ENCODE measurements at regions not wholly inside any gene's neighbourhood (a gene's known extent, or its start where the extent isn't known, plus 50 kb on each side); places are given as distances from the start of the nearest gene placed in this dataset.
"Not testable (repeated sequence)": the region's sequence is repeated elsewhere in the genome, so short reads cannot be mapped to it uniquely, and the experiment has no call there.

DNA sequence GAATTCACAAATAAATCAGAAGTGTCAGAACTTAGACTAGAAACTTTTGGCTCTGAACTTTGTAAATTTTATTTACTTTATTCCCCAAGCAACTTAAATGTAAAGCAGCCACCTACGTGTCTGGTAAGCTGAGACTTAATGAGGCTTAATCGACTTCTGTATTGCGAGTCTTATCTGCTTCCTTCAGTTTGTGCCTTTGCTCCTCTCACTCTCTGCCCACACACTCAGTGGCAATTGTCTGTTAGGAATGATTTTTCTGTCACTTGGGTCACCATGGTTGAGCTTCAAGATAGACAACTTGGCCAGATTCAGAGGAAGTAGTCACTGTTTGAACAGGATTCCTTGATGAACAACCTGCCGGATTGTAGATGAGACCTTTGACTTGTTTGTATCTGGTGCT, 691.4 kb upstream of the FSHR start:
- Histone ChIP-seq H3K27ac (ENCODE audit: low read length in 2 of 2) (no peak overlapping the region), H3K4me1 (ENCODE audit: control insufficient read depth in 2 of 2, insufficient read depth in 2 of 2, low read length in 2 of 2) (no peaks in the 10 kb centered on the region), H3K4me2 (replicated peaks; ENCODE audit: low read depth, low read length, poor library complexity, severe bottlenecking) (no peak overlapping the region), H3K9ac (ENCODE audit: low read length) (no peak overlapping the region), H3K27me3 (replicated peaks in 1 of 4; ENCODE audit: control extremely low read depth in 1 of 4, control insufficient read depth in 3 of 4, insufficient read depth in 4 of 4, low read length in 3 of 4) (no peaks in the 10 kb centered on the region), H3K4me3 (ENCODE audit: control extremely low read depth in 1 of 5, extremely low read depth in 1 of 5, insufficient read depth in 1 of 5, low read depth in 2 of 5, low read length in 4 of 5) (no peak overlapping the region), H3K79me2 (ENCODE audit: control insufficient read depth, insufficient read depth, low read length) (no peaks in the 10 kb centered on the region), H4K20me1 (ENCODE audit: control insufficient read depth, insufficient read depth, low read length, poor library complexity, severe bottlenecking) (no peaks in the 10 kb centered on the region), H3K36me3 (replicated peaks in 1 of 2; ENCODE audit: control extremely low read depth in 1 of 2, control insufficient read depth in 1 of 2, extremely low read depth in 1 of 2, insufficient read depth in 2 of 2, low read length in 1 of 2) (no peaks in the 10 kb centered on the region), H3K9me3 (ENCODE audit: control extremely low read depth in 1 of 3, control insufficient read depth in 2 of 3, insufficient read depth in 1 of 3, low read length in 2 of 3) (peaks cover 0 to 3% (median 0%) of the 10 kb centered on the region in 3 donors), H2AFZ (ENCODE audit: insufficient read depth, low read depth, low read length, poor library complexity, severe bottlenecking) (no peak overlapping the region)
- TF ChIP-seq EZH2 (IDR thresholded peaks at IDR 0.05; ENCODE audit: borderline replicate concordance, insufficient read depth, low read depth, low read length, poor library complexity, severe bottlenecking) = no peak
- TF ChIP-seq, protein P1, sequence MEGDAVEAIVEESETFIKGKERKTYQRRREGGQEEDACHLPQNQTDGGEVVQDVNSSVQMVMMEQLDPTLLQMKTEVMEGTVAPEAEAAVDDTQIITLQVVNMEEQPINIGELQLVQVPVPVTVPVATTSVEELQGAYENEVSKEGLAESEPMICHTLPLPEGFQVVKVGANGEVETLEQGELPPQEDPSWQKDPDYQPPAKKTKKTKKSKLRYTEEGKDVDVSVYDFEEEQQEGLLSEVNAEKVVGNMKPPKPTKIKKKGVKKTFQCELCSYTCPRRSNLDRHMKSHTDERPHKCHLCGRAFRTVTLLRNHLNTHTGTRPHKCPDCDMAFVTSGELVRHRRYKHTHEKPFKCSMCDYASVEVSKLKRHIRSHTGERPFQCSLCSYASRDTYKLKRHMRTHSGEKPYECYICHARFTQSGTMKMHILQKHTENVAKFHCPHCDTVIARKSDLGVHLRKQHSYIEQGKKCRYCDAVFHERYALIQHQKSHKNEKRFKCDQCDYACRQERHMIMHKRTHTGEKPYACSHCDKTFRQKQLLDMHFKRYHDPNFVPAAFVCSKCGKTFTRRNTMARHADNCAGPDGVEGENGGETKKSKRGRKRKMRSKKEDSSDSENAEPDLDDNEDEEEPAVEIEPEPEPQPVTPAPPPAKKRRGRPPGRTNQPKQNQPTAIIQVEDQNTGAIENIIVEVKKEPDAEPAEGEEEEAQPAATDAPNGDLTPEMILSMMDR (IDR thresholded peaks at IDR 0.05) = no peak
- ChIA-PET CTCF (no interaction called here), POLR2A (no interaction called here)
- WGBS (ENCODE audit: insufficient coverage) = no CpG with 5 or more reads among the region's 4 CpGs
- no peak overlapping the region for H3K27ac Mint-ChIP-seq
- H3K4me3 Mint-ChIP-seq = no peak overlapping the region
- H3K27me3 Mint-ChIP-seq = no peaks in the 10 kb centered on the region
- no peak for ATAC-seq (ENCODE audit: low read depth)
- no peak for DNase-seq
- intact Hi-C loops (cut with micrococcal nuclease) = no loop called here
- H3K9me3 Mint-ChIP-seq (ENCODE audit: insufficient read depth) = peaks cover 3% of the 10 kb centered on the region
- no peaks in the 10 kb centered on the region for H3K4me1 Mint-ChIP-seq

DNA sequence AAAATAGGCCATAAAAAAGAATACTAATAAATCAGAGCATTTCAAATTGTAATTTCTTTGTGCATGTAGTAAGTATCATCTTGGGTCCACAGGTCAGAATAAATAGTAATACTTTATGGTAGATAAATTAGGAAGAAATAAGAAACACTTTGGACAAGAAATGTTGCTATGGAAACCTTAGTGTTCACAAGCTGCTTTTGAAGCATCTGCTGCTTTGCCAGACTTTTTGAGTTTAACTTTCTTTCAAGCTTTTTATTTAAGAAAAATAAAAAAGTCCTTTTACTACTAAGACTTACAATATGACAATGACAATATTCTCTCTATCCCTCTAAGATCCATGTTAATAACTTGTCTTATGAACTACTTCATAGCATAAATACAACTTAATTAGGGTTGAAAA, 690.7 kb upstream of the FSHR start:
- Histone ChIP-seq H3K4me1 (ENCODE audit: control insufficient read depth in 2 of 2, insufficient read depth in 2 of 2, low read length in 2 of 2) (no peaks in the 10 kb centered on the region), H3K27me3 (replicated peaks in 1 of 4; ENCODE audit: control extremely low read depth in 1 of 4, control insufficient read depth in 3 of 4, insufficient read depth in 4 of 4, low read length in 3 of 4) (no peaks in the 10 kb centered on the region), H4K20me1 (ENCODE audit: control insufficient read depth, insufficient read depth, low read length, poor library complexity, severe bottlenecking) (no peaks in the 10 kb centered on the region), H3K9me3 (ENCODE audit: control extremely low read depth in 1 of 3, control insufficient read depth in 2 of 3, insufficient read depth in 1 of 3, low read length in 2 of 3) (peaks cover 0 to 3% (median 0%) of the 10 kb centered on the region in 3 donors), H3K27ac (ENCODE audit: low read length in 2 of 2) (no peak overlapping the region), H3K4me3 (ENCODE audit: control extremely low read depth in 1 of 5, extremely low read depth in 1 of 5, insufficient read depth in 1 of 5, low read depth in 2 of 5, low read length in 4 of 5) (no peak overlapping the region), H2AFZ (ENCODE audit: insufficient read depth, low read depth, low read length, poor library complexity, severe bottlenecking) (no peak overlapping the region), H3K4me2 (replicated peaks; ENCODE audit: low read depth, low read length, poor library complexity, severe bottlenecking) (no peak overlapping the region), H3K36me3 (replicated peaks in 1 of 2; ENCODE audit: control extremely low read depth in 1 of 2, control insufficient read depth in 1 of 2, extremely low read depth in 1 of 2, insufficient read depth in 2 of 2, low read length in 1 of 2) (no peaks in the 10 kb centered on the region), H3K79me2 (ENCODE audit: control insufficient read depth, insufficient read depth, low read length) (no peaks in the 10 kb centered on the region), H3K9ac (ENCODE audit: low read length) (no peak overlapping the region)
- ATAC-seq (ENCODE audit: low read depth) (no peak), DNase-seq (no peak)
- no peak overlapping the region for H3K4me3 Mint-ChIP-seq
- H3K27me3 Mint-ChIP-seq = no peaks in the 10 kb centered on the region
- H3K27ac Mint-ChIP-seq = no peak overlapping the region
- no peaks in the 10 kb centered on the region for H3K4me1 Mint-ChIP-seq
- CTCF ChIA-PET = no interaction called here
- H3K9me3 Mint-ChIP-seq (ENCODE audit: insufficient read depth) = peaks cover 3% of the 10 kb centered on the region
- intact Hi-C loops (cut with micrococcal nuclease) = no loop called here
- TF ChIP-seq EZH2 (IDR thresholded peaks at IDR 0.05; ENCODE audit: borderline replicate concordance, insufficient read depth, low read depth, low read length, poor library complexity, severe bottlenecking) = no peak
- TF ChIP-seq, protein P1 (IDR thresholded peaks at IDR 0.05) = no peak
- POLR2A ChIA-PET = no interaction called here

DNA sequence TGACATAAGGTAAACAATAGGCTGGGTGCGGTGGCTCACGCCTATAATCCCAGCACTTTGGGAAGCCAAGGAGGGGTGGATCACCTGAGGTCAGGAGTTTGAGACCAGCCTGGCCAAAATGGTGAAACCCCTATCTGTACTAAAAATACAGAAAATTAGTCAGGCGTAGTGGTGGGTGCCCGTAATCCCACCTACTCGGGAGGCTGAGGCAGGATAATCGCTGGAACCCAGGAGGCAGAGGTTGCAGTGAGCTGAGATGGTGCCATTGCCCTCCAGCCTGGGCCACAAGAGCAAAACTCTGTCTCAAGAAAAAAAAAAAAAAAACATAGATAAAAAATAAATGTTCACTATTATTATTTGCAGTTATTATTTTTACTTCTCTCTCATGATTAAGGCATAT, 689.8 kb upstream of the FSHR start:
- POLR2A ChIA-PET; H3K4me3 ChIP-seq (ENCODE audit: control extremely low read depth in 1 of 5, extremely low read depth in 1 of 5, insufficient read depth in 1 of 5, low read depth in 2 of 5, low read length in 4 of 5); H3K4me3 Mint-ChIP-seq; ATAC-seq (ENCODE audit: low read depth); CTCF ChIA-PET; H3K27me3 Mint-ChIP-seq; H3K4me2 ChIP-seq (replicated peaks; ENCODE audit: low read depth, low read length, poor library complexity, severe bottlenecking); H3K9me3 Mint-ChIP-seq (ENCODE audit: insufficient read depth); H3K27ac ChIP-seq (ENCODE audit: low read length in 2 of 2); H3K4me1 ChIP-seq (ENCODE audit: control insufficient read depth in 2 of 2, insufficient read depth in 2 of 2, low read length in 2 of 2); DNase-seq; H3K36me3 ChIP-seq (replicated peaks in 1 of 2; ENCODE audit: control extremely low read depth in 1 of 2, control insufficient read depth in 1 of 2, extremely low read depth in 1 of 2, insufficient read depth in 2 of 2, low read length in 1 of 2); H3K27me3 ChIP-seq (replicated peaks in 1 of 4; ENCODE audit: control extremely low read depth in 1 of 4, control insufficient read depth in 3 of 4, insufficient read depth in 4 of 4, low read length in 3 of 4); H3K9me3 ChIP-seq (ENCODE audit: control extremely low read depth in 1 of 3, control insufficient read depth in 2 of 3, insufficient read depth in 1 of 3, low read length in 2 of 3); H3K27ac Mint-ChIP-seq; H3K9ac ChIP-seq (ENCODE audit: low read length); H3K4me1 Mint-ChIP-seq; H3K79me2 ChIP-seq (ENCODE audit: control insufficient read depth, insufficient read depth, low read length); intact Hi-C loops (cut with micrococcal nuclease); H2AFZ ChIP-seq (ENCODE audit: insufficient read depth, low read depth, low read length, poor library complexity, severe bottlenecking); H4K20me1 ChIP-seq (ENCODE audit: control insufficient read depth, insufficient read depth, low read length, poor library complexity, severe bottlenecking): not testable (repeated sequence)
- WGBS (ENCODE audit: insufficient coverage) = 100% methylated on average over 2 of the region's 6 CpGs

Measured in B cell (primary cell).